ENCODE measurements at regions not wholly inside any gene's neighbourhood (a gene's known extent, or its start where the extent isn't known, plus 50 kb on each side); places are given as distances from the start of the nearest gene placed in this dataset.

GRCh38 chr14:34368971-34369647, 92.9 kb downstream of the SPTSSA start:
- H3K27me3 ChIP-seq (ENCODE audit: insufficient read depth, low read length, poor library complexity, severe bottlenecking) = peaks cover 2% of the 10 kb centered on the region
- no peak overlapping the region for H3K4me3 ChIP-seq (ENCODE audit: low read length)
- no peaks in the 10 kb centered on the region for H3K36me3 Mint-ChIP-seq
- ChIA-PET CTCF (interaction anchor here (0.8 kb wide), 1 partner anchor 354 kb away, joined by 3 read pairs; no protein-coding TSS in a partner anchor), POLR2A (no interaction called here)
- H3K27ac ChIP-seq (ENCODE audit: low read depth, low read length) = no peak overlapping the region
- no peaks in the 10 kb centered on the region for H3K4me1 Mint-ChIP-seq
- no peaks in the 10 kb centered on the region for H3K4me1 ChIP-seq (ENCODE audit: insufficient read depth, low read length)
- H3K9me3 Mint-ChIP-seq = no peaks in the 10 kb centered on the region
- H3K36me3 ChIP-seq (ENCODE audit: insufficient read depth, low read length) = no peaks in the 10 kb centered on the region
- no peaks in the 10 kb centered on the region for H3K9me3 ChIP-seq (ENCODE audit: low read length)
- DNase-seq = no peak
- H3K27me3 Mint-ChIP-seq = peaks cover 7 to 28% of the 10 kb centered on the region in 2 donors
- H3K27ac Mint-ChIP-seq = no peak overlapping the region
- H3K4me3 Mint-ChIP-seq = no peak overlapping the region

- Histone ChIP-seq H3K27me3 (ENCODE audit: insufficient read depth, low read length, poor library complexity, severe bottlenecking) (peaks cover 5% of the 10 kb centered on the region), H3K36me3 (ENCODE audit: insufficient read depth, low read length) (no peaks in the 10 kb centered on the region), H3K4me1 (ENCODE audit: insufficient read depth, low read length) (no peaks in the 10 kb centered on the region), H3K27ac (ENCODE audit: low read depth, low read length) (no peak overlapping the region), H3K4me3 (ENCODE audit: low read length) (no peak overlapping the region), H3K9me3 (ENCODE audit: low read length) (no peaks in the 10 kb centered on the region)
- no peak overlapping the region for H3K4me3 Mint-ChIP-seq
- H3K27me3 Mint-ChIP-seq = peaks cover 8 to 36% of the 10 kb centered on the region in 2 donors
- H3K36me3 Mint-ChIP-seq = no peaks in the 10 kb centered on the region
- ChIA-PET POLR2A (no interaction called here), CTCF (no interaction called here)
- no peak for DNase-seq
- H3K9me3 Mint-ChIP-seq = no peaks in the 10 kb centered on the region
- H3K27ac Mint-ChIP-seq = no peak overlapping the region
- no peaks in the 10 kb centered on the region for H3K4me1 Mint-ChIP-seq
Observed at GRCh38 chr14:34368115-34368970, 93.7 kb downstream of the SPTSSA start.

- Histone ChIP-seq H3K4me1 (ENCODE audit: insufficient read depth, low read length) (no peaks in the 10 kb centered on the region), H3K36me3 (ENCODE audit: insufficient read depth, low read length) (no peaks in the 10 kb centered on the region), H3K9me3 (ENCODE audit: low read length) (no peaks in the 10 kb centered on the region), H3K27me3 (ENCODE audit: insufficient read depth, low read length, poor library complexity, severe bottlenecking) (peaks cover 5% of the 10 kb centered on the region), H3K4me3 (ENCODE audit: low read length) (no peak overlapping the region), H3K27ac (ENCODE audit: low read depth, low read length) (no peak overlapping the region)
- Mint-ChIP-seq H3K4me3 (no peak overlapping the region), H3K9me3 (no peaks in the 10 kb centered on the region), H3K36me3 (no peaks in the 10 kb centered on the region), H3K4me1 (no peaks in the 10 kb centered on the region), H3K27ac (peak overlapping the region in 1 of 8 donors; percentile 18), H3K27me3 (peaks cover 10 to 37% of the 10 kb centered on the region in 2 donors)
- ChIA-PET POLR2A (no interaction called here), CTCF (no interaction called here)
- DNase-seq = no peak
Observed at GRCh38 chr14:34365309-34365915, 96.6 kb downstream of the SPTSSA start.

- DNase-seq = no peak
- peaks cover 5% of the 10 kb centered on the region for H3K27me3 ChIP-seq (ENCODE audit: insufficient read depth, low read length, poor library complexity, severe bottlenecking)
- ChIA-PET CTCF (interaction anchor here (0.5 kb wide), 1 partner anchor 1894 kb away, joined by 3 read pairs; no protein-coding TSS in a partner anchor), POLR2A (no interaction called here)
- H3K27ac ChIP-seq (ENCODE audit: low read depth, low read length) = no peak overlapping the region
- H3K4me1 Mint-ChIP-seq = peaks cover 0 to 5% (median 0%) of the 10 kb centered on the region in 3 donors
- H3K4me3 ChIP-seq (ENCODE audit: low read length) = no peak overlapping the region
- no peaks in the 10 kb centered on the region for H3K36me3 ChIP-seq (ENCODE audit: insufficient read depth, low read length)
- no peaks in the 10 kb centered on the region for H3K9me3 ChIP-seq (ENCODE audit: low read length)
- H3K36me3 Mint-ChIP-seq = no peaks in the 10 kb centered on the region
- no peaks in the 10 kb centered on the region for H3K9me3 Mint-ChIP-seq
- H3K27ac Mint-ChIP-seq = no peak overlapping the region
- no peak overlapping the region for H3K4me3 Mint-ChIP-seq
- H3K27me3 Mint-ChIP-seq = peaks cover 7 to 37% of the 10 kb centered on the region in 2 donors
- no peaks in the 10 kb centered on the region for H3K4me1 ChIP-seq (ENCODE audit: insufficient read depth, low read length)
Observed at GRCh38 chr14:34364201-34364600, 97.8 kb downstream of the SPTSSA start.

GRCh38 chr14:34363733-34364134, 98.3 kb downstream of the SPTSSA start:
- no peaks in the 10 kb centered on the region for H3K36me3 ChIP-seq (ENCODE audit: insufficient read depth, low read length)
- H3K9me3 Mint-ChIP-seq = no peaks in the 10 kb centered on the region
- ChIA-PET POLR2A (no interaction called here), CTCF (interaction anchor here (0.5 kb wide), 1 partner anchor 1893 kb away, joined by 3 read pairs; no protein-coding TSS in a partner anchor)
- no peak overlapping the region for H3K27ac ChIP-seq (ENCODE audit: low read depth, low read length)
- H3K27me3 Mint-ChIP-seq = peaks cover 7 to 34% of the 10 kb centered on the region in 2 donors
- H3K4me1 Mint-ChIP-seq = peaks cover 0 to 5% (median 0%) of the 10 kb centered on the region in 3 donors
- H3K4me1 ChIP-seq (ENCODE audit: insufficient read depth, low read length) = no peaks in the 10 kb centered on the region
- H3K27me3 ChIP-seq (ENCODE audit: insufficient read depth, low read length, poor library complexity, severe bottlenecking) = peaks cover 5% of the 10 kb centered on the region
- H3K27ac Mint-ChIP-seq = no peak overlapping the region
- no peaks in the 10 kb centered on the region for H3K9me3 ChIP-seq (ENCODE audit: low read length)
- H3K4me3 ChIP-seq (ENCODE audit: low read length) = no peak overlapping the region
- H3K4me3 Mint-ChIP-seq = no peak overlapping the region
- DNase-seq = no peak
- H3K36me3 Mint-ChIP-seq = no peaks in the 10 kb centered on the region

GRCh38 chr14:34362641-34363251, 99.3 kb downstream of the SPTSSA start:
- POLR2A ChIA-PET = no interaction called here
- peaks cover 0 to 5% (median 0%) of the 10 kb centered on the region in 3 donors for H3K4me1 Mint-ChIP-seq
- CTCF ChIA-PET = no interaction called here
- Histone ChIP-seq H3K36me3 (ENCODE audit: insufficient read depth, low read length) (no peaks in the 10 kb centered on the region), H3K27me3 (ENCODE audit: insufficient read depth, low read length, poor library complexity, severe bottlenecking) (peaks cover 5% of the 10 kb centered on the region), H3K4me1 (ENCODE audit: insufficient read depth, low read length) (no peaks in the 10 kb centered on the region), H3K9me3 (ENCODE audit: low read length) (no peaks in the 10 kb centered on the region), H3K27ac (ENCODE audit: low read depth, low read length) (no peak overlapping the region), H3K4me3 (ENCODE audit: low read length) (no peak overlapping the region)
- no peaks in the 10 kb centered on the region for H3K36me3 Mint-ChIP-seq
- H3K27me3 Mint-ChIP-seq = peaks cover 7 to 27% of the 10 kb centered on the region in 2 donors
- no peak overlapping the region for H3K27ac Mint-ChIP-seq
- H3K4me3 Mint-ChIP-seq = no peak overlapping the region
- H3K9me3 Mint-ChIP-seq = no peaks in the 10 kb centered on the region
- DNase-seq = no peak

GRCh38 chr14:34361504-34362011, 100.5 kb downstream of the SPTSSA start:
- POLR2A ChIA-PET = no interaction called here
- Histone ChIP-seq H3K27me3 (ENCODE audit: insufficient read depth, low read length, poor library complexity, severe bottlenecking) (peaks cover 5% of the 10 kb centered on the region), H3K4me1 (ENCODE audit: insufficient read depth, low read length) (no peaks in the 10 kb centered on the region), H3K9me3 (ENCODE audit: low read length) (no peaks in the 10 kb centered on the region), H3K27ac (ENCODE audit: low read depth, low read length) (no peak overlapping the region), H3K4me3 (ENCODE audit: low read length) (no peak overlapping the region), H3K36me3 (ENCODE audit: insufficient read depth, low read length) (no peaks in the 10 kb centered on the region)
- no peak for DNase-seq
- Mint-ChIP-seq H3K36me3 (no peaks in the 10 kb centered on the region), H3K27ac (no peak overlapping the region), H3K27me3 (peaks cover 7 to 21% of the 10 kb centered on the region in 2 donors), H3K4me1 (peaks cover 0 to 5% (median 0%) of the 10 kb centered on the region in 3 donors), H3K9me3 (no peaks in the 10 kb centered on the region), H3K4me3 (no peak overlapping the region)
- CTCF ChIA-PET = no interaction called here

Measured in CD8-positive, alpha-beta memory T cell (primary cell).